Fibroblast of lung (primary cell): ENCODE measurements at regions not wholly inside any gene's neighbourhood (a gene's known extent, or its start where the extent isn't known, plus 50 kb on each side); places are given as distances from the start of the nearest gene placed in this dataset.

Source experiments
- CTCF ChIP-seq, 2 donors: IDR thresholded peaks in 1 of 2; conservative IDR thresholded peaks in 1 of 2; 1 replicate in 1 of 2; 2 replicates in 1 of 2; pipeline ENCODE4 v1.5.1; 2011 to 2012; ENCODE audit warnings: low read length in 2 of 2, control low read depth in 1 of 2, inconsistent platforms in 1 of 2, low read depth in 1 of 2, mild to moderate bottlenecking in 1 of 2
- EZH2 ChIP-seq: IDR thresholded peaks from 2 replicates; pipeline ENCODE4 v1.5.1; 2012; ENCODE audit warnings: low read length, control low read depth, mild to moderate bottlenecking; ENCODE audit errors: missing control alignments

DNA sequence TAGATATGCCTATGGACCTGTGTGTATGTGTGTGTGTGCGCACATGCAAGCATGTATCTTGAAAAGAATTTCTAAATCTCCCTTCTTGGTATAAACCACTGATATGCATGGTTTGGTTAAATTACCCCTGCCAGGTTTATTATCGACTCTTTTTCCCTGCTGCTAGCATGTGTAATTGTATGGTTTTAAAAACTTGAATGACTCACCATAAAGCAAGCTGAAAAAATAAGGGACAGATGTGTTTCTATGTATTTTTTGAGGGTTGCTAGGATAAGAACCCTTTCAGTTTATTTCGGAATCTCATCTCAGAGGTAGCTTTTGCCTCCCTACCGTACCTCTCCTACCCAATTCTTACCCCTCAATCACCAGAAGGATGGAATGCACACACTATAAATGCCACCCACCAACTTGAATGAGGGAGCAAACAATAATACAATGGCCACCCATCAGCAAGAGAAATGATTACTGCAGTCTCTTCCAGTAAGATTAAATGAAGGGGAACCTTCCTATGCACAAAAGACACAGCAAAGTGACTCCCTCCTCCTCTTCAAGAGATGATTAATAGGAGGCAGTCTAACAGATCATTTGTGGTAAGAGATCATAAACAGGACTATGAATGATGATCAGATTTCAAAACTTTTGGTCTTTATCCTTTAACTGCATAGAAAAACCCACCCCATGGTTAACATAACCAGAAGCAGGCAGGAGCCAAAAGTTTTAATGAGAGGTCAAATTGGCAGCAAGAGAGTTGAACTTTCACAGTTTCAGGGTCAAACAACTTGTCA lies 357.2 kb downstream of the SATB2 start:
- TF ChIP-seq CTCF (conservative IDR thresholded peaks at IDR 0.05 in 1 of 2, IDR thresholded peaks at IDR 0.05 in 1 of 2; ENCODE audit: low read depth in 1 of 2, low read length in 2 of 2), result no peak
- no peak for TF ChIP-seq EZH2
